ENCODE measurements at regions not wholly inside any gene's neighbourhood (a gene's known extent, or its start where the extent isn't known, plus 50 kb on each side); places are given as distances from the start of the nearest gene placed in this dataset.
A peak's percentile ranks its signal among the peaks of the same experiment; 100 is the strongest.

DNA sequence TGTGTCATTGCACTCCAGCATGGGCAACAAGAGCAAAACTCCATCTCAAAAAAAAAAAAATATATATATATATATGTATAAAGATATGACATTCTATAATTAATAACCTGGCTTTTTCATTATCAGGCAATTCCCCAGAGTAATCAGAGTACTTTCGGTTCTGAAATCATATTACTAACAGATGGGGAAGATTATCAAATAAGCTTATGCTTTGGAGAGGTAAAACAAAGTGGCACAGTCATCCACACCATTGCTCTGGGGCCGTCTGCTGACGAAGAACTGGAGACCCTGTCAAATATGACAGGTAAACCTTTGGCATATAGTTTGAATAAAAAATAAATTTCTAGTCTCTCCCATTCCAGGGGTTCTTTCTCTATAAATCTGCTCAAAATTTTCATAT, 58.5 kb upstream of the SH3GLB1 start:
- H3K27me3 ChIP-seq (replicated peaks; ENCODE audit: insufficient read depth) = no peaks in the 10 kb centered on the region
- peaks cover 3% of the 10 kb centered on the region; the same call in 1 of the 2 replicates for H3K4me1 ChIP-seq (ENCODE audit: insufficient read depth)
- no peaks in the 10 kb centered on the region for H3K79me2 ChIP-seq (ENCODE audit: insufficient read depth)
- H3K27ac ChIP-seq = no peak overlapping the region
- H3K4me3 ChIP-seq = no peak overlapping the region
- no peak overlapping the region for H3K4me2 ChIP-seq (ENCODE audit: unreplicated experiment)
- H3F3A ChIP-seq (ENCODE audit: insufficient read depth) = no peaks in the 10 kb centered on the region
- TF ChIP-seq EZH2 (IDR thresholded peaks at IDR 0.05; ENCODE audit: insufficient read depth, poor library complexity, severe bottlenecking) (no peak), EZH2phosphoT487 (IDR thresholded peaks at IDR 0.05; ENCODE audit: insufficient read depth, low read depth) (no peak)
- H3K9me3 ChIP-seq (ENCODE audit: low read depth) = no peaks in the 10 kb centered on the region
- in situ Hi-C loops (cut with MboI) = no loop called here
- H3K36me3 ChIP-seq (ENCODE audit: low read depth) = no peaks in the 10 kb centered on the region
- no peaks in the 10 kb centered on the region for H3K9me2 ChIP-seq (ENCODE audit: insufficient read depth)
- H3K9ac ChIP-seq = no peak overlapping the region
- WGBS, 2 experiments (ENCODE audit: low coverage in 1 of 2, low lambda C conversion rate in 2 of 2, missing lambda C conversion rate in 2 of 2) = 77 to 84% methylated on average over 3 of the region's 3 CpGs
- no peak for DNase-seq
- no peaks in the 10 kb centered on the region for H4K20me1 ChIP-seq (ENCODE audit: insufficient read depth)
- H2AFZ ChIP-seq = no peak overlapping the region

DNA sequence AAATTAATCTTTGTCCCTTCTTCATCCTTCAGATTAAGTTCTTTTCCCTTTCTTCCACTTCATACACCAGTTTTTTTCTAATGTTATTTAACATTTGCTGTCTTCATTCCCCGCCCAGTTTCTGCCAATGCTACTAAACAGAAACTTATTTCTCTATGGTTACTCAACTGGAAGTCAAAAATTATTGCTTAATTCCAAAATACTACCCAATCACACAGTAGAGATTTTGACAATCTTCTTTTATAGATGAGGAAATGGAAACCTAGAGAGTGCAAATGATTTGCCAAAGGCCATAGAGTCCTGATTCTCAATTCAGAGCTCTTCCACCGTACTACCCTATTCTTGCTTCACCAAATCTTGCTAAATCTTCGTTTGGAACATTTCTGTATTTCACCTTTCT, 58.1 kb upstream of the SH3GLB1 start:
- Histone ChIP-seq H3K9ac (no peak overlapping the region), H3K79me2 (ENCODE audit: insufficient read depth) (no peaks in the 10 kb centered on the region), H3K27me3 (replicated peaks; ENCODE audit: insufficient read depth) (no peaks in the 10 kb centered on the region), H3F3A (ENCODE audit: insufficient read depth) (no peaks in the 10 kb centered on the region), H3K4me3 (no peak overlapping the region), H3K9me2 (ENCODE audit: insufficient read depth) (no peaks in the 10 kb centered on the region), H3K27ac (no peak overlapping the region), H3K36me3 (ENCODE audit: low read depth) (no peaks in the 10 kb centered on the region), H4K20me1 (ENCODE audit: insufficient read depth) (no peaks in the 10 kb centered on the region), H3K9me3 (ENCODE audit: low read depth) (no peaks in the 10 kb centered on the region), H3K4me1 (ENCODE audit: insufficient read depth) (peaks cover 3% of the 10 kb centered on the region; the same call in 1 of the 2 replicates), H2AFZ (no peak overlapping the region), H3K4me2 (ENCODE audit: unreplicated experiment) (no peak overlapping the region)
- TF ChIP-seq EZH2 (IDR thresholded peaks at IDR 0.05; ENCODE audit: insufficient read depth, poor library complexity, severe bottlenecking) (no peak), EZH2phosphoT487 (IDR thresholded peaks at IDR 0.05; ENCODE audit: insufficient read depth, low read depth) (no peak)
- 89 to 91% methylated on average over 3 of the region's 3 CpGs for WGBS, 2 experiments (ENCODE audit: low coverage in 1 of 2, low lambda C conversion rate in 2 of 2, missing lambda C conversion rate in 2 of 2)
- in situ Hi-C loops (cut with MboI) = no loop called here
- DNase-seq = no peak

- Histone ChIP-seq H2AFZ (0 out of 2 replicates have a peak overlapping the region, but pooled peaks have one; percentile 11), H3K79me2 (ENCODE audit: insufficient read depth) (no peaks in the 10 kb centered on the region), H3K4me1 (ENCODE audit: insufficient read depth) (peaks cover 3% of the 10 kb centered on the region; the same call in 1 of the 2 replicates), H3K9me3 (ENCODE audit: low read depth) (no peaks in the 10 kb centered on the region), H3K4me2 (ENCODE audit: unreplicated experiment) (no peak overlapping the region), H4K20me1 (ENCODE audit: insufficient read depth) (no peaks in the 10 kb centered on the region), H3K4me3 (no peak overlapping the region), H3K27ac (no peak overlapping the region), H3K36me3 (ENCODE audit: low read depth) (no peaks in the 10 kb centered on the region), H3K9me2 (ENCODE audit: insufficient read depth) (no peaks in the 10 kb centered on the region), H3K27me3 (replicated peaks; ENCODE audit: insufficient read depth) (no peaks in the 10 kb centered on the region), H3F3A (ENCODE audit: insufficient read depth) (no peaks in the 10 kb centered on the region), H3K9ac (no peak overlapping the region)
- in situ Hi-C loops (cut with MboI) = no loop called here
- peak; percentile 82 for DNase-seq
- TF ChIP-seq EZH2 (IDR thresholded peaks at IDR 0.05; ENCODE audit: insufficient read depth, poor library complexity, severe bottlenecking) (no peak), EZH2phosphoT487 (IDR thresholded peaks at IDR 0.05; ENCODE audit: insufficient read depth, low read depth) (no peak)
- WGBS, 2 experiments (ENCODE audit: low coverage in 1 of 2, low lambda C conversion rate in 2 of 2, missing lambda C conversion rate in 2 of 2) = 51 to 57% methylated on average over 4 of the region's 4 CpGs
These were observed 56.1 kb upstream of the SH3GLB1 start for GRCh38 chr1:86648255-86648654.

GRCh38 chr1:86649618-86650017, 54.8 kb upstream of the SH3GLB1 start:
- H3K4me1 ChIP-seq (ENCODE audit: insufficient read depth) = peaks cover 3% of the 10 kb centered on the region; the same call in 1 of the 2 replicates
- no peaks in the 10 kb centered on the region for H3K36me3 ChIP-seq (ENCODE audit: low read depth)
- H3K4me3 ChIP-seq = no peak overlapping the region
- H3K9me2 ChIP-seq (ENCODE audit: insufficient read depth) = no peaks in the 10 kb centered on the region
- no peaks in the 10 kb centered on the region for H4K20me1 ChIP-seq (ENCODE audit: insufficient read depth)
- H3K27me3 ChIP-seq (replicated peaks; ENCODE audit: insufficient read depth) = no peaks in the 10 kb centered on the region
- H2AFZ ChIP-seq = no peak overlapping the region
- H3K9ac ChIP-seq = no peak overlapping the region
- 97 to 98% methylated on average over 13 to 14 of the region's 14 CpGs for WGBS, 2 experiments (ENCODE audit: low coverage in 1 of 2, low lambda C conversion rate in 2 of 2, missing lambda C conversion rate in 2 of 2)
- no peak for TF ChIP-seq EZH2 (IDR thresholded peaks at IDR 0.05; ENCODE audit: insufficient read depth, poor library complexity, severe bottlenecking)
- no peak for TF ChIP-seq EZH2phosphoT487 (IDR thresholded peaks at IDR 0.05; ENCODE audit: insufficient read depth, low read depth)
- no peak for DNase-seq
- H3K79me2 ChIP-seq (ENCODE audit: insufficient read depth) = no peaks in the 10 kb centered on the region
- no peaks in the 10 kb centered on the region for H3F3A ChIP-seq (ENCODE audit: insufficient read depth)
- no peak overlapping the region for H3K27ac ChIP-seq
- in situ Hi-C loops (cut with MboI) = no loop called here
- no peaks in the 10 kb centered on the region for H3K9me3 ChIP-seq (ENCODE audit: low read depth)
- H3K4me2 ChIP-seq (ENCODE audit: unreplicated experiment) = no peak overlapping the region

DNA sequence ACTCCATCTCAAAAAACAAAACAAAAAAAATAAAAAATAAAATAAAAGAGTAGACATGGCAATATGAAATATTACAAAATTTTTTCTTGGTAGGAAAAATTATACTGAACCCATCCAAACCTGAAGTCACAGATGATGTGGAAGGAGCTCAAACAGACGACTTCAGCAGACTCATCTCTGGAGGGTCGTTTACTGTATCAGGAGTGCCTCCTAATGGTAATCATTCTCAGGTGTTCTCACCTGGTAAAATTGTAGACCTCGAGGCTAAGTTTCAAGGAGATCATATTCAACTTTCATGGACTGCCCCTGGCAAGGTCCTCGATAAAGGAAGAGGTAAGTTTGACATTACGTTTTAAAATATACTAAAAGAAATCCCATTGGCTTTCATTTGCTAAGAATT, 54.3 kb upstream of the SH3GLB1 start:
- Histone ChIP-seq H3K9me3 (ENCODE audit: low read depth) (no peaks in the 10 kb centered on the region), H3K36me3 (ENCODE audit: low read depth) (no peaks in the 10 kb centered on the region), H3K9me2 (ENCODE audit: insufficient read depth) (no peaks in the 10 kb centered on the region), H3K4me1 (ENCODE audit: insufficient read depth) (peaks cover 3% of the 10 kb centered on the region; the same call in 1 of the 2 replicates), H3K4me3 (no peak overlapping the region), H3K27me3 (replicated peaks; ENCODE audit: insufficient read depth) (no peaks in the 10 kb centered on the region), H3K9ac (no peak overlapping the region), H3K79me2 (ENCODE audit: insufficient read depth) (no peaks in the 10 kb centered on the region), H3K27ac (no peak overlapping the region), H2AFZ (no peak overlapping the region), H3K4me2 (ENCODE audit: unreplicated experiment) (no peak overlapping the region), H3F3A (ENCODE audit: insufficient read depth) (no peaks in the 10 kb centered on the region), H4K20me1 (ENCODE audit: insufficient read depth) (no peaks in the 10 kb centered on the region)
- TF ChIP-seq EZH2phosphoT487 (IDR thresholded peaks at IDR 0.05; ENCODE audit: insufficient read depth, low read depth) (no peak), EZH2 (IDR thresholded peaks at IDR 0.05; ENCODE audit: insufficient read depth, poor library complexity, severe bottlenecking) (no peak)
- DNase-seq = no peak
- in situ Hi-C loops (cut with MboI) = no loop called here
- 75 to 76% methylated on average over 5 of the region's 5 CpGs for WGBS, 2 experiments (ENCODE audit: low coverage in 1 of 2, low lambda C conversion rate in 2 of 2, missing lambda C conversion rate in 2 of 2)
